GM12878 (cell line): ENCODE measurements at regions not wholly inside any gene's neighbourhood (a gene's known extent, or its start where the extent isn't known, plus 50 kb on each side); places are given as distances from the start of the nearest gene placed in this dataset.

Source experiments
- ATAC-seq: fragments of 200-7000 bp; cut with Tn5 transposase; 3 replicates; pipeline ENCODE4 v1.9.1; 2020; ENCODE audit warnings: mild to moderate bottlenecking, moderate library complexity
- BruUV-seq: library from RNA; stranded (reverse); fragments of 400-500 nt; replicated peaks from 2 replicates; lab custom pipeline; 2021; lab: Mats Ljungman, UMichigan
- CTCF ChIA-PET: fragments of 300-600 bp; sonication (Branson Sonifier 250); formaldehyde crosslinking; extraction: SDS; loops from one replicate; lab custom pipeline; 2021; ENCODE audit warnings: inconsistent platforms; lab: Yijun Ruan, JAX
- POLR2A ChIA-PET: fragments of 350-600 bp; formaldehyde crosslinking; extraction: SDS; loops from one replicate; lab custom pipeline; 2021; ENCODE audit warnings: inconsistent platforms; lab: Charles Lee
- RAD21 ChIA-PET: fragments of 300-600 bp; sonication (Branson Sonifier 250); formaldehyde crosslinking; loops from one replicate; lab custom pipeline; 2023; ENCODE audit warnings: antibody characterized with exemption; ENCODE audit not compliant: unreplicated experiment; lab: Charles Lee
- SMC1A ChIA-PET: fragments of 300-600 bp; sonication (Branson Sonifier 250); formaldehyde crosslinking; loops from one replicate; lab custom pipeline; 2023; ENCODE audit not compliant: unreplicated experiment, uncharacterized antibody; lab: Charles Lee
- DNase-seq: peaks from one replicate; pipeline ENCODE4 v3.0.0-alpha.2; 2011; ENCODE audit warnings: low read depth, low spot score
- FAIRE-seq: peaks from 3 replicates; lab custom pipeline; 2011; peaks lifted over from hg19 to GRCh38; lab: Jason Lieb, UNC
- H2AFZ ChIP-seq: 2 replicates; pipeline ENCODE4 v1.6.0; 2011; ENCODE audit warnings: low read depth, low read length, control low read depth; ENCODE audit not compliant: control insufficient read depth
- H3K27ac ChIP-seq: 2 replicates; pipeline ENCODE4 v1.5.1; 2011; ENCODE audit warnings: control low read depth; ENCODE audit not compliant: control insufficient read depth, insufficient read depth
- H3K27me3 ChIP-seq, 2 experiments: replicated peaks in 1 of 2; 2 replicates each; pipeline versions ENCODE4 v1.6.0 to v1.6.1; 2011; ENCODE audit warnings: low read length in 1 of 2; ENCODE audit not compliant: control insufficient read depth in 2 of 2, insufficient read depth in 2 of 2
- H3K36me3 ChIP-seq, 2 experiments: 2 replicates each; pipeline ENCODE4 v1.5.1; 2011; ENCODE audit warnings: low read length in 1 of 2; ENCODE audit not compliant: control insufficient read depth in 2 of 2, insufficient read depth in 2 of 2
- H3K4me1 ChIP-seq: 2 replicates; pipeline ENCODE4 v1.6.1; 2011; ENCODE audit warnings: mild to moderate bottlenecking, low read length, moderate library complexity, mixed read lengths; ENCODE audit not compliant: control insufficient read depth, insufficient read depth
- H3K4me2 ChIP-seq: 2 replicates; pipeline ENCODE4 v1.6.0; 2011; ENCODE audit warnings: control low read depth; ENCODE audit not compliant: control insufficient read depth, insufficient read depth
- H3K4me3 ChIP-seq: fragments of 200-600 bp; sonication (generic); 2 replicates; pipeline ENCODE4 v1.5.1; 2016
- H3K79me2 ChIP-seq: 2 replicates; pipeline ENCODE4 v1.6.0; 2011; ENCODE audit warnings: low read length; ENCODE audit not compliant: control insufficient read depth, insufficient read depth
- H3K9ac ChIP-seq: 2 replicates; pipeline ENCODE4 v1.8.0; 2011; ENCODE audit warnings: low read length, control low read depth, mixed read lengths; ENCODE audit not compliant: control insufficient read depth, insufficient read depth
- H3K9me3 ChIP-seq: replicated peaks from 3 replicates; pipeline ENCODE4 v1.5.1; 2011; ENCODE audit warnings: mild to moderate bottlenecking, low read length; ENCODE audit not compliant: control insufficient read depth, insufficient read depth
- H4K20me1 ChIP-seq: 2 replicates; pipeline ENCODE4 v1.6.0; 2011; ENCODE audit not compliant: control insufficient read depth, insufficient read depth
- CHD2 ChIP-seq: IDR thresholded peaks from 2 replicates; pipeline ENCODE4 v1.6.1; 2011; ENCODE audit warnings: low read depth, low read length, improper control_type of control experiment, borderline replicate concordance
- EGR1 ChIP-seq, 2 experiments: IDR thresholded peaks; 1 replicate in 1 of 2; 2 replicates in 1 of 2; pipeline ENCODE4 v1.6.1; 2011 to 2012; ENCODE audit warnings: low read depth in 2 of 2, low read length in 2 of 2, borderline replicate concordance in 1 of 2, mild to moderate bottlenecking in 1 of 2, moderate library complexity in 1 of 2
- ETV6 ChIP-seq, 2 experiments: fragments of 450-650 bp in 1 of 2; IDR thresholded peaks in 1 of 2; conservative IDR thresholded peaks in 1 of 2; 2 replicates each; pipeline ENCODE4 v1.6.1; 2014; ENCODE audit warnings: antibody characterized with exemption in 1 of 2, borderline replicate concordance in 1 of 2, low read depth in 1 of 2, mild to moderate bottlenecking in 1 of 2, moderate library complexity in 1 of 2
- IKZF1 ChIP-seq: fragments of 450-650 bp; conservative IDR thresholded peaks from 2 replicates; pipeline ENCODE4 v1.6.1; 2017; ENCODE audit warnings: antibody characterized with exemption, mild to moderate bottlenecking
- IRF5 ChIP-seq: fragments of 450-650 bp; IDR thresholded peaks from 2 replicates; pipeline ENCODE4 v1.6.1; 2017; ENCODE audit warnings: borderline replicate concordance
- LARP7 ChIP-seq: fragments of 450-650 bp; IDR thresholded peaks from 2 replicates; pipeline ENCODE4 v1.6.1; 2017; ENCODE audit warnings: mild to moderate bottlenecking
- MTA2 ChIP-seq: fragments of 450-650 bp; IDR thresholded peaks from 2 replicates; pipeline ENCODE4 v1.6.1; 2016; ENCODE audit warnings: low read depth, mild to moderate bottlenecking, moderate library complexity
- MXI1 ChIP-seq: fragments of 150-350 bp; IDR thresholded peaks from 2 replicates; pipeline ENCODE4 v1.6.1; 2011; ENCODE audit warnings: low read depth, mild to moderate bottlenecking, inconsistent platforms, low read length, improper control_type of control experiment
- NFXL1 ChIP-seq: fragments of 450-650 bp; IDR thresholded peaks from 2 replicates; pipeline ENCODE4 v1.6.1; 2017; ENCODE audit warnings: antibody characterized with exemption, mild to moderate bottlenecking, borderline replicate concordance
- RUNX3 ChIP-seq: IDR thresholded peaks from 2 replicates; pipeline ENCODE4 v1.6.1; 2012; ENCODE audit warnings: low read length, inconsistent platforms
- TARDBP ChIP-seq: IDR thresholded peaks from 2 replicates; pipeline ENCODE4 v1.6.1; 2016; ENCODE audit warnings: borderline replicate concordance
- YY1 ChIP-seq: IDR thresholded peaks from 2 replicates; pipeline ENCODE4 v1.6.1; 2011; ENCODE audit warnings: low read depth, mild to moderate bottlenecking, low read length
- ZBED1 ChIP-seq: IDR thresholded peaks from 2 replicates; pipeline ENCODE4 v1.6.1; 2016; ENCODE audit warnings: borderline replicate concordance
- WGBS: methylation state at CpG from one replicate; pipeline ENCODE4 v1.1.6; 2016; ENCODE audit warnings: low lambda C conversion rate; ENCODE audit not compliant: insufficient replicate concordance, insufficient coverage; ENCODE audit errors: missing lambda C conversion rate; 5-methylcytosine and 5-hydroxymethylcytosine counted together
- in situ Hi-C: fragments of 300-500 bp; cut with MboI; formaldehyde crosslinking; loops from 9 replicates; pipeline ENCODE4 v1.14.3; 2018; ENCODE audit warnings: mixed read lengths
- intact Hi-C: fragments of 100-400 bp; cut with micrococcal nuclease; formaldehyde crosslinking; loops from one replicate; pipeline ENCODE4 v1.14.2; 2022; ENCODE audit not compliant: unreplicated experiment
- TF ChIP-seq, protein P1 (sequence below), 3 experiments: IDR thresholded peaks in 2 of 3; conservative IDR thresholded peaks in 1 of 3; 2 replicates each; pipeline ENCODE4 v1.5.1; 2011; ENCODE audit warnings: low read depth in 3 of 3, low read length in 3 of 3, mild to moderate bottlenecking in 3 of 3, control low read depth in 2 of 3, moderate library complexity in 2 of 3, inconsistent platforms in 1 of 3, mixed read lengths in 1 of 3; ENCODE audit not compliant: control insufficient read depth in 2 of 3, insufficient read depth in 1 of 3; ENCODE audit errors: extremely low read depth in 1 of 3
- TF ChIP-seq, protein P2 (sequence below): IDR thresholded peaks from 2 replicates; pipeline ENCODE4 v1.6.1; 2012; ENCODE audit warnings: low read depth, low read length, improper control_type of control experiment
- TF ChIP-seq, protein P3 (sequence below): fragments of 450-650 bp; IDR thresholded peaks from 2 replicates; pipeline ENCODE4 v1.6.1; 2017; ENCODE audit warnings: antibody characterized with exemption, mild to moderate bottlenecking, moderate library complexity

DNA sequence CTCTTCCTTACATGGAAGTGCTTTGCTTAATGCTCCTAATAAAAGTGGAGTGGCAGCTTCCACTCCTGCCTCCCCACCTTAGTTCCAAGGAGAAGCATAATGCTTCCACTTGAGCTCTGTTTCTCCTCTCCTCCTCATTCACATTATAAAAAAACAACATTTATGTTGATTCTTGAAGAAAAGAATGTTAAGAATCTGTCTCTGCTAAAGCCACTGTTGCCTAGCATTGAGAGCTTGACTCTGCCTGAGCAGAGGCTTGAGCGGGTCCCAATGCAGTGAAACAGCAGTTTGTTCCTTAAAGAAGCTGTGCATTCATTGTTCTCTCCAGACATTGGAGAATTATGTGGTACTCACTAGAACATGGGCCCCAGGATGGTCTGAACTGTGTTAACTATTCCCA, 101.5 kb upstream of the GHR start (continued):
- TF ChIP-seq, protein P1, sequence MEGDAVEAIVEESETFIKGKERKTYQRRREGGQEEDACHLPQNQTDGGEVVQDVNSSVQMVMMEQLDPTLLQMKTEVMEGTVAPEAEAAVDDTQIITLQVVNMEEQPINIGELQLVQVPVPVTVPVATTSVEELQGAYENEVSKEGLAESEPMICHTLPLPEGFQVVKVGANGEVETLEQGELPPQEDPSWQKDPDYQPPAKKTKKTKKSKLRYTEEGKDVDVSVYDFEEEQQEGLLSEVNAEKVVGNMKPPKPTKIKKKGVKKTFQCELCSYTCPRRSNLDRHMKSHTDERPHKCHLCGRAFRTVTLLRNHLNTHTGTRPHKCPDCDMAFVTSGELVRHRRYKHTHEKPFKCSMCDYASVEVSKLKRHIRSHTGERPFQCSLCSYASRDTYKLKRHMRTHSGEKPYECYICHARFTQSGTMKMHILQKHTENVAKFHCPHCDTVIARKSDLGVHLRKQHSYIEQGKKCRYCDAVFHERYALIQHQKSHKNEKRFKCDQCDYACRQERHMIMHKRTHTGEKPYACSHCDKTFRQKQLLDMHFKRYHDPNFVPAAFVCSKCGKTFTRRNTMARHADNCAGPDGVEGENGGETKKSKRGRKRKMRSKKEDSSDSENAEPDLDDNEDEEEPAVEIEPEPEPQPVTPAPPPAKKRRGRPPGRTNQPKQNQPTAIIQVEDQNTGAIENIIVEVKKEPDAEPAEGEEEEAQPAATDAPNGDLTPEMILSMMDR (IDR thresholded peaks at IDR 0.05 in 2 of 3, conservative IDR thresholded peaks at IDR 0.05 in 1 of 3; ENCODE audit: control insufficient read depth in 2 of 3, extremely low read depth in 1 of 3, insufficient read depth in 1 of 3, low read depth in 3 of 3, low read length in 3 of 3), result no peak
- no peak for TF ChIP-seq MTA2
- TF ChIP-seq ETV6 (conservative IDR thresholded peaks at IDR 0.05 in 1 of 2, IDR thresholded peaks at IDR 0.05 in 1 of 2; ENCODE audit: borderline replicate concordance in 1 of 2, low read depth in 1 of 2), result no peak
- TF ChIP-seq YY1, result no peak
- no peak for TF ChIP-seq EGR1 (IDR thresholded peaks at IDR 0.05; ENCODE audit: borderline replicate concordance in 1 of 2, low read depth in 2 of 2, low read length in 2 of 2)
- TF ChIP-seq IRF5, result no peak
- no peak for TF ChIP-seq NFXL1

DNA sequence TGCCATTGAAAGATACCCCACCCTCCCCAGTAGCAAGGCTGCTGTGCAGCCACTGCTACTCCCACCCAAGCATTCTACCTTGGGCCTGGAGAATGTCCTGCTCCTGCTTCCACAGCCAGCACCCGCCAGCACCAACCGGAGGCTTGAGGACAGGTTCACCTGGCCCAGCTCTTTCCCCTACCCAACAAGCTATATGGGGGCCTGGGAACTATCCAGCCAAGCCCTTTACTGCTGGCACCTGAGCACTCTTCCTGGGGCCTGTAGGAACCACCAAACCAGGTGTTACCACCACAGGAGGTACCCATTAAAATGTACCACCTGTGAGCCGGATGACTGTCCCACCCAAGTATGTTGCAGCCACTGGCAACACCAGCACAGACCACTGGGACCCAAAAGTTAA, 86.1 kb upstream of the GHR start:
- Histone ChIP-seq H3K4me3 (no peak overlapping the region), H3K79me2 (no peaks in the 10 kb centered on the region), H3K4me1 (no peaks in the 10 kb centered on the region), H3K36me3 (no peaks in the 10 kb centered on the region), H3K27ac (no peak overlapping the region), H2AFZ (no peak overlapping the region), H3K27me3 (no peaks in the 10 kb centered on the region), H3K9me3 (no peaks in the 10 kb centered on the region; the same call in 1 of the 3 replicates), H3K9ac (no peak overlapping the region), H4K20me1 (no peaks in the 10 kb centered on the region), H3K4me2 (no peak overlapping the region)
- ChIA-PET SMC1A (no interaction called here), RAD21 (no interaction called here), CTCF (interaction anchor here (1.2 kb wide), 1 partner anchor 15 kb away, joined by 3 read pairs; no protein-coding TSS in a partner anchor), POLR2A (no interaction called here)
- in situ Hi-C loops, result no loop called here
- FAIRE-seq, result no peak
- no peak for DNase-seq
- no TSS peak for BruUV-seq
- intact Hi-C loops, result no loop called here
- ATAC-seq, result no peak
- 67% methylated on average over 3 of the region's 3 CpGs for WGBS
- TF ChIP-seq, protein P2, sequence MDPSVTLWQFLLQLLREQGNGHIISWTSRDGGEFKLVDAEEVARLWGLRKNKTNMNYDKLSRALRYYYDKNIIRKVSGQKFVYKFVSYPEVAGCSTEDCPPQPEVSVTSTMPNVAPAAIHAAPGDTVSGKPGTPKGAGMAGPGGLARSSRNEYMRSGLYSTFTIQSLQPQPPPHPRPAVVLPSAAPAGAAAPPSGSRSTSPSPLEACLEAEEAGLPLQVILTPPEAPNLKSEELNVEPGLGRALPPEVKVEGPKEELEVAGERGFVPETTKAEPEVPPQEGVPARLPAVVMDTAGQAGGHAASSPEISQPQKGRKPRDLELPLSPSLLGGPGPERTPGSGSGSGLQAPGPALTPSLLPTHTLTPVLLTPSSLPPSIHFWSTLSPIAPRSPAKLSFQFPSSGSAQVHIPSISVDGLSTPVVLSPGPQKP, result no peak
- TF ChIP-seq RUNX3, result no peak
- no peak for TF ChIP-seq TARDBP
- no peak for TF ChIP-seq CHD2
- no peak for TF ChIP-seq LARP7
- no peak for TF ChIP-seq ZBED1
- TF ChIP-seq, protein P3, sequence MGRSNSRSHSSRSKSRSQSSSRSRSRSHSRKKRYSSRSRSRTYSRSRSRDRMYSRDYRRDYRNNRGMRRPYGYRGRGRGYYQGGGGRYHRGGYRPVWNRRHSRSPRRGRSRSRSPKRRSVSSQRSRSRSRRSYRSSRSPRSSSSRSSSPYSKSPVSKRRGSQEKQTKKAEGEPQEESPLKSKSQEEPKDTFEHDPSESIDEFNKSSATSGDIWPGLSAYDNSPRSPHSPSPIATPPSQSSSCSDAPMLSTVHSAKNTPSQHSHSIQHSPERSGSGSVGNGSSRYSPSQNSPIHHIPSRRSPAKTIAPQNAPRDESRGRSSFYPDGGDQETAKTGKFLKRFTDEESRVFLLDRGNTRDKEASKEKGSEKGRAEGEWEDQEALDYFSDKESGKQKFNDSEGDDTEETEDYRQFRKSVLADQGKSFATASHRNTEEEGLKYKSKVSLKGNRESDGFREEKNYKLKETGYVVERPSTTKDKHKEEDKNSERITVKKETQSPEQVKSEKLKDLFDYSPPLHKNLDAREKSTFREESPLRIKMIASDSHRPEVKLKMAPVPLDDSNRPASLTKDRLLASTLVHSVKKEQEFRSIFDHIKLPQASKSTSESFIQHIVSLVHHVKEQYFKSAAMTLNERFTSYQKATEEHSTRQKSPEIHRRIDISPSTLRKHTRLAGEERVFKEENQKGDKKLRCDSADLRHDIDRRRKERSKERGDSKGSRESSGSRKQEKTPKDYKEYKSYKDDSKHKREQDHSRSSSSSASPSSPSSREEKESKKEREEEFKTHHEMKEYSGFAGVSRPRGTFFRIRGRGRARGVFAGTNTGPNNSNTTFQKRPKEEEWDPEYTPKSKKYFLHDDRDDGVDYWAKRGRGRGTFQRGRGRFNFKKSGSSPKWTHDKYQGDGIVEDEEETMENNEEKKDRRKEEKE, result no peak
- TF ChIP-seq MXI1, result no peak
- no peak for TF ChIP-seq IKZF1
